ENCODE measurements at regions not wholly inside any gene's neighbourhood (a gene's known extent, or its start where the extent isn't known, plus 50 kb on each side); places are given as distances from the start of the nearest gene placed in this dataset.

DNA sequence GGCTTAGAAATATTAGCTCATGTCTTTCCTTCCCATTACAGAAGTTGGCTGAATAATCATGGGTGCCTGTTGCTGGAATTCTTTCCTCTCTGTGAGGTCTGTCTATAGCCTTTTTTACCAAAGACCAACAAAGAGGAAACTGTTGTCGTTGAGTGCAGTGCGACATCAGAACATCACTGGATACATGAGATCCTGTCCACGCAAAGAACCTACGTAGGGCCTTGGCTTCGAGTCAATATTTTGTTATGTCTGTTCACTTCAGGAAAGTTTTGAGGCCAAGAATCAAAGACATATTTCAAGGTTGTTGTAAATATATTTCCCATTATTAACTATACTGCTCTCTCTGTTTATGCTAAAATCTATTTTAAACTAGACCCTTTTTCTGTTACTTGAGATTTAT, 101.5 kb upstream of the IL12A start:
- POLR2A ChIA-PET: interaction anchor here (0.6 kb wide), 1 partner anchor 1596 kb away, joined by 3 read pairs; no protein-coding TSS in a partner anchor
- Histone ChIP-seq H4K20me1 (ENCODE audit: insufficient read depth, low read length) (no peaks in the 10 kb centered on the region), H3K27ac (ENCODE audit: low read depth, low read length, poor library complexity, severe bottlenecking) (no peak overlapping the region), H3K4me1 (ENCODE audit: insufficient read depth, low read length, poor library complexity, severe bottlenecking) (no peaks in the 10 kb centered on the region), H3K9me3 (ENCODE audit: low read length) (no peaks in the 10 kb centered on the region), H2AFZ (ENCODE audit: low read length) (no peak overlapping the region), H3K9me2 (ENCODE audit: insufficient read depth, low read length) (no peaks in the 10 kb centered on the region), H3K79me2 (ENCODE audit: insufficient read depth, low read depth, low read length) (no peaks in the 10 kb centered on the region), H3K36me3 (ENCODE audit: insufficient read depth, low read length) (no peaks in the 10 kb centered on the region), H3K4me3 (ENCODE audit: low read depth, low read length, poor library complexity, severe bottlenecking) (no peak overlapping the region), H3K4me2 (ENCODE audit: low read length) (no peak overlapping the region)
- CTCF ChIA-PET (ENCODE audit: unreplicated experiment): no interaction called here
- TF ChIP-seq EZH2phosphoT487 (IDR thresholded peaks at IDR 0.05; ENCODE audit: borderline replicate concordance, low read depth, low read length): no peak
- TF ChIP-seq, protein P1, sequence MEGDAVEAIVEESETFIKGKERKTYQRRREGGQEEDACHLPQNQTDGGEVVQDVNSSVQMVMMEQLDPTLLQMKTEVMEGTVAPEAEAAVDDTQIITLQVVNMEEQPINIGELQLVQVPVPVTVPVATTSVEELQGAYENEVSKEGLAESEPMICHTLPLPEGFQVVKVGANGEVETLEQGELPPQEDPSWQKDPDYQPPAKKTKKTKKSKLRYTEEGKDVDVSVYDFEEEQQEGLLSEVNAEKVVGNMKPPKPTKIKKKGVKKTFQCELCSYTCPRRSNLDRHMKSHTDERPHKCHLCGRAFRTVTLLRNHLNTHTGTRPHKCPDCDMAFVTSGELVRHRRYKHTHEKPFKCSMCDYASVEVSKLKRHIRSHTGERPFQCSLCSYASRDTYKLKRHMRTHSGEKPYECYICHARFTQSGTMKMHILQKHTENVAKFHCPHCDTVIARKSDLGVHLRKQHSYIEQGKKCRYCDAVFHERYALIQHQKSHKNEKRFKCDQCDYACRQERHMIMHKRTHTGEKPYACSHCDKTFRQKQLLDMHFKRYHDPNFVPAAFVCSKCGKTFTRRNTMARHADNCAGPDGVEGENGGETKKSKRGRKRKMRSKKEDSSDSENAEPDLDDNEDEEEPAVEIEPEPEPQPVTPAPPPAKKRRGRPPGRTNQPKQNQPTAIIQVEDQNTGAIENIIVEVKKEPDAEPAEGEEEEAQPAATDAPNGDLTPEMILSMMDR (conservative IDR thresholded peaks at IDR 0.05; ENCODE audit: low read length): no peak
- no TSS peak for BruUV-seq (replicated peaks)
- DNase-seq (ENCODE audit: low spot score): no peak
- intact Hi-C loops (cut with micrococcal nuclease; ENCODE audit: unreplicated experiment): no loop called here

DNA sequence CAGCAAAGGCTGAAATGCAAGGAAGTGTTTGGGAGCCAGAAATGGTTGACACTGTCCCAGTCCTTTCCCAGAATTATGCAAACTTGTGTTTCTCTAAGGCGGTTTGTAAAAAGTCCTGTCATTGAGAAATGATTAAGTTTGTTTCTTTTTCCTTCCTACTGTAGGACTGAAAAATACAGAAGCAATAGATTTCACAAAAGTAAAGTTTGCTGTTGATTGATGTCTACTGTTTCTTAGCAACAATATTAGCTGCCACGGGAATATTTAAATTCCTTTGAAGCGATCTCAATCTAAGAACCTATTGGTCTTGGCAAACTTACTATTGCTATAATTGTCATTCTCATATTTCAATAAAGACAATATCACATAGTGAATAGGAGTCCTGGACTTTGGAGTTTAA, 100.7 kb upstream of the IL12A start:
- TF ChIP-seq EZH2phosphoT487 (IDR thresholded peaks at IDR 0.05; ENCODE audit: borderline replicate concordance, low read depth, low read length): no peak
- TF ChIP-seq, protein P1 (conservative IDR thresholded peaks at IDR 0.05; ENCODE audit: low read length): no peak

DNA sequence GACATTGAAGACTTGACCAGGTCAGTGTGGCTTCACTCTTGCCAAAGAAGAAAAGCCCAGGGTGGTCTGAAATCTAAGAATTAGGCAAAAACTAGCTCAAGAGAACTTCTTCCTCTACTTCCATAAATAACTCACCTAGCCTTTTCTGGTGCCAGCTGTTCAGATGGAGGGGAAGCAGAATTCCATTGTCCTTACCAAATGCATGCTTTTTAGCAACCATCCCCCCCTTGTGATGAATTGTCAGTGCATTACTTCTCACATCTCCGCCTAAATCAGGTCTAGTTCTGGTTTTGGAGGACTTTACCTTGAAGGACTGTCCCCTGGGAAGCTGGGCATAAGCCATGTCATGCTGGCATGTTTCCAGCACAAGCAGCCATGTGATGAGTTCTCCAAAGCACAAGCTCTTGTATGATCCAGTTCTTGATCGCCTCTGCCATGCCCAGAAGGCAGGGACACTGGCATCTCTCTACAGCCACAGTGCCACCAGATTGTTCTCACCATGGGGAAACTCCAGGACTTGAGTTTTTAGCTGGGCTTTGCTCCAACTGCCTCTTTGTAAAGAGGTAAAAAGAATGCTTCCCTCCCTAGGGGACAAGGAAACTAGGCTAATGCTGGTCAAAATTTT, 96.4 kb upstream of the IL12A start:
- Histone ChIP-seq H3K27ac (ENCODE audit: low read depth, low read length, poor library complexity, severe bottlenecking) (no peak overlapping the region), H3K4me3 (ENCODE audit: low read depth, low read length, poor library complexity, severe bottlenecking) (no peak overlapping the region), H3K79me2 (ENCODE audit: insufficient read depth, low read depth, low read length) (no peaks in the 10 kb centered on the region), H4K20me1 (ENCODE audit: insufficient read depth, low read length) (no peaks in the 10 kb centered on the region), H3K9me3 (ENCODE audit: low read length) (no peaks in the 10 kb centered on the region), H2AFZ (ENCODE audit: low read length) (no peak overlapping the region), H3K9me2 (ENCODE audit: insufficient read depth, low read length) (no peaks in the 10 kb centered on the region), H3K4me1 (ENCODE audit: insufficient read depth, low read length, poor library complexity, severe bottlenecking) (no peaks in the 10 kb centered on the region), H3K4me2 (ENCODE audit: low read length) (no peak overlapping the region), H3K36me3 (ENCODE audit: insufficient read depth, low read length) (no peaks in the 10 kb centered on the region)
- intact Hi-C loops (cut with micrococcal nuclease; ENCODE audit: unreplicated experiment): no loop called here
- no TSS peak for BruUV-seq (replicated peaks)
- ChIA-PET POLR2A (no interaction called here), CTCF (ENCODE audit: unreplicated experiment) (no interaction called here)
- TF ChIP-seq, protein P1 (conservative IDR thresholded peaks at IDR 0.05; ENCODE audit: low read length): no peak
- TF ChIP-seq EZH2phosphoT487 (IDR thresholded peaks at IDR 0.05; ENCODE audit: borderline replicate concordance, low read depth, low read length): no peak
- no peak for DNase-seq (ENCODE audit: low spot score)

More for the DNA sequence above, 100.7 kb upstream of the IL12A start:
- Histone ChIP-seq H4K20me1 (ENCODE audit: insufficient read depth, low read length) (no peaks in the 10 kb centered on the region), H2AFZ (ENCODE audit: low read length) (no peak overlapping the region), H3K79me2 (ENCODE audit: insufficient read depth, low read depth, low read length) (no peaks in the 10 kb centered on the region), H3K4me2 (ENCODE audit: low read length) (no peak overlapping the region), H3K27ac (ENCODE audit: low read depth, low read length, poor library complexity, severe bottlenecking) (no peak overlapping the region), H3K36me3 (ENCODE audit: insufficient read depth, low read length) (no peaks in the 10 kb centered on the region), H3K4me1 (ENCODE audit: insufficient read depth, low read length, poor library complexity, severe bottlenecking) (no peaks in the 10 kb centered on the region), H3K9me3 (ENCODE audit: low read length) (no peaks in the 10 kb centered on the region), H3K9me2 (ENCODE audit: insufficient read depth, low read length) (no peaks in the 10 kb centered on the region), H3K4me3 (ENCODE audit: low read depth, low read length, poor library complexity, severe bottlenecking) (no peak overlapping the region)
- no peak for DNase-seq (ENCODE audit: low spot score)
- ChIA-PET POLR2A (interaction anchor here (0.6 kb wide), 2 partner anchors 694 to 1596 kb away, joined by 3 read pairs; no protein-coding TSS in a partner anchor), CTCF (ENCODE audit: unreplicated experiment) (no interaction called here)
- no TSS peak for BruUV-seq (replicated peaks)
- intact Hi-C loops (cut with micrococcal nuclease; ENCODE audit: unreplicated experiment): no loop called here

All from OCI-LY7 (cell line).